LNCAP (cell line): ENCODE measurements at regions not wholly inside any gene's neighbourhood (a gene's known extent, or its start where the extent isn't known, plus 50 kb on each side); places are given as distances from the start of the nearest gene placed in this dataset.

Experiments
- CTCF ChIP-seq: fragments of 450-650 bp; IDR thresholded peaks from 2 replicates; pipeline ENCODE4 v1.5.1; 2017; ENCODE audit warnings: mild to moderate bottlenecking

DNA sequence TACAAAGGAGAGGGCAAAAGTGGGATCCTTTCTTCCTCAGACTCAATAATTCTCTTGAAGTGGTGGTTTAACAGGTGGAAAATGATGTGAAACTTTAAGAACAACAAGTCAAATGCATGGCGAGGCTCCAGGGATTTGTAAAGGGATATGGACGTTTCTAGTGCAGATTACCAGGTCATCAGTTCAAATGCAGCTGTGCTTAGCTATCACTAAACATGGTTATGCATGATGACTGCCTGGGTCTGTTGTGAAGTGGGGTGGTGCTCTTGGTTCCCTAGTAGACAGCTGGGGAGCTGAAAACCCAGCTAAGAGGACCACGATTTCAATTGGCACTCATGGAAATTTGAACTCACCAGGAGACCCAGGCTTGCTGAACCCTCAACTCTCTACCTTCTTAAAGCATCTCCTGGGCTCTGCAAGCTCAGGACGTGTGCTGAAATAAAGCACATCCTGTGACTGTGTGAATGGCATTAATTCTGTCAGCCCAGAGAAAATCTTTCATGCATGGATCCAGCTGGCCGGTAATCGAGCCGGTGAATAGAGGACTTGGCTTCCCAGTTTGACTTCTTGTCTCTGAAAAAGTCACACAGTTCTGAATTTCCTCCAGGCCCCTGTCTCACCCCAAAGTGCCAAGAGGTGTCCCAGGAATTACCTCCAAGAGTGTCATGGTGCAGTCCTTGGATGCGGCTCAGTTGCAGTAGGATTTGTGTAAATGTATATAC is 146.1 kb downstream of the MTX2 start:
- TF ChIP-seq CTCF = no peak

DNA sequence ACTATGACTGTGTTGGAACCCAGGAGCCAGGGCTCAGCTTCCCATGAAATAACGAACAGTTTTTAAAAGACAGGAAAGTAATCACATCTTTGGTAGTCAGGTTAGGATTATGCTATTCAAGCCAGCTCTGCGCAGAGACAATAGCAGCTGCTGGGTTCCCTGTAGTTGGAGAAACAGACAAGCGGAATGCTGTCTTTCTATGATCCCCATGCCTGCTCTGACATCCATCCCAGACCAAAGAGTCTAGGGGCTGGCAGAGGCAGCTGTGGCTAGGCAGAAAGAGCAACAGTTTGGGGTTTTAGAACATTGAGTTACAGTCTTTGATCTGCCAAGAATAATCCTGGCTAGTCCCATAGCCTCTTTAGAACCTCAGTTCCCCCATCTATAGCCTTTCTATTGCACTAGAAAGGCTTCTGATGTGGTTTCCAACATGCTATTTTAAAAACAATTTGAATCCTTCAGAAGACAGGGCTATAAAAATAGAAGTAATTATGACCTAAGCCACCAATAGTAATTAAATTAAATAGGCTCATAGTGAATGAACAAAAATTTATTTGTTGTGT is 146.8 kb downstream of the MTX2 start:
- TF ChIP-seq CTCF = no peak

- TF ChIP-seq CTCF = no peak
Measured at GRCh38 chr2:176418768-176419167, 149.5 kb downstream of the MTX2 start.

DNA sequence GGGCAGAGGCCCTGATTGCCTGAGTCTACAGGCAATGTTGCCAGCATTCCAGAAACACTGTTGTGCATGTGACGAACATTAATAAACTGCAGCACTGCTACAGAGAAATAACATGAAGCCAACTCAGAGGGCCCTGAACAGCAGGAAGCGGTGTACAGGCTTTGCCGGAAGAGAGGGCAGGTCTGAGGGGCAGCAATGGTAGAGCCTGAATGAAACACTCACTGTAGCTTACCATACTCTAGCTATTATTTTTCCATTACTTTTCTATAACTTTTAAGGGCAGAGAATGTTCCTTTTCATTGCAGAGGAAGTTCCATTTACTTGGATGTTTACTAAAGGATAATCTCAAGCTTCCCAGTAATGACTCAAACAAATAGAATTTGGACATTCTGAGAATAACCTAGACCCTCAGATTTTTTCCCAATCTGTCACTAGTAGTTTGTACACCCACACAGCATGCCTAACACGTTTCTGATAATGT is 150.4 kb downstream of the MTX2 start:
- no peak for TF ChIP-seq CTCF

- TF ChIP-seq CTCF = no peak
Measured at GRCh38 chr2:176421297-176422050, 152.2 kb downstream of the MTX2 start.

GRCh38 chr2:176423819-176424218 is 154.6 kb downstream of the MTX2 start:
- TF ChIP-seq CTCF = no peak

DNA sequence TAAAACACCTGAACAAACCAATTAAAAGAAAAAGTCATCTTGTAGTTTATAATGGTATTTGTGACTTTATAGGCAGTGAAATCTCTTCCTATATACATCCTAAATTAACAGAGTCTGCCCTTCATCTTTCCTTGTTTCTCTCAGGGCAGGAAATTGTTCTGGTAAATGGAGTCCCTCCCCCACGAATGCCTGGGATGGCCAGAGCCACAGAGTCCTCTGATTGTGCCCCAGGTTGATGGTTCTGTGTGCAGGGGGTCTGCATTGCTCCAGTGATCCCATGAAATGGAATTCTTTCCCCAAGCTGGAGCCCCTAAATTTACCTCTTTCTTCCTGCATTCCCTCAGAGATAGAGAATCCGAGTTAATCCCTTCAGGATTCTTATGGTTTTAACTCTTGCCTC is 155.5 kb downstream of the MTX2 start:
- TF ChIP-seq CTCF = no peak
